ENCODE measurements at regions not wholly inside any gene's neighbourhood (a gene's known extent, or its start where the extent isn't known, plus 50 kb on each side); places are given as distances from the start of the nearest gene placed in this dataset.
"Not testable (repeated sequence)": the region's sequence is repeated elsewhere in the genome, so short reads cannot be mapped to it uniquely, and the experiment has no call there.

- not testable (repeated sequence) for TF ChIP-seq EZH2phosphoT487 (IDR thresholded peaks at IDR 0.05; ENCODE audit: borderline replicate concordance, low read depth, low read length); CTCF (conservative IDR thresholded peaks at IDR 0.05; ENCODE audit: low read length)
These were observed 95.2 kb downstream of the CDC42EP3 start for GRCh38 chr2:37576194-37576593.
